ENCODE measurements at regions not wholly inside any gene's neighbourhood (a gene's known extent, or its start where the extent isn't known, plus 50 kb on each side); places are given as distances from the start of the nearest gene placed in this dataset.

DNA sequence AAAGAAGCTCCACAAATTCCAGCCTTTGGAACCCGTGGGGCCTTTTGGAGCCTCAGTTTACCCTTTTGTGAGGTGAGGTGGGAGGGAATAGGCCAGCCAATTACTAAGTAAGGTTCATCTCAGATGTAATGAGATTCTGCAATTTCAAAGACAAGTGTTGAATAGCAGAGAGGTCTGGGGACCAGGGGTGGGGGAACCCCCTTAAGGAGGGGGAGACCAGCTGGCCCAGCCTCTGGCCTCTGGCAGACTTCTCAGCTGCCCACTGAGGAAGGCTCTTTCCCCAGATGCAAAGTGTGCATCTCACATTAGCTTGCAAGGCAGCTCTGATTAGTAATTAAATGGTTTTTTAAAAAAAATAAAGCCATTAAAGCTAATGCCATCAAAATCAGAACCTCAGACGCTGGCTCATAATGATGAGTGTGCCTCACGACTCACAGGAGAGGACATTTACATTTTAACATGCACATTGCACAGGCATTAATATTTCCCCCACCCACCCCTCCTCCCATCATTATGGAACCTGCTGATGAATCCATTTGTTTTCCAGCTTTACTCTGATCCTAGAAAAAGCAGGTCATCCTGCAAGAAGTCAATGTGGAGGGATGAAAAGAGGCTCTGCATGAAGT lies 176.7 kb upstream of the TLE3 start:
- Histone ChIP-seq H3K4me3 (no peak overlapping the region), H3K27ac (no peak overlapping the region)
- TF ChIP-seq, protein P1, sequence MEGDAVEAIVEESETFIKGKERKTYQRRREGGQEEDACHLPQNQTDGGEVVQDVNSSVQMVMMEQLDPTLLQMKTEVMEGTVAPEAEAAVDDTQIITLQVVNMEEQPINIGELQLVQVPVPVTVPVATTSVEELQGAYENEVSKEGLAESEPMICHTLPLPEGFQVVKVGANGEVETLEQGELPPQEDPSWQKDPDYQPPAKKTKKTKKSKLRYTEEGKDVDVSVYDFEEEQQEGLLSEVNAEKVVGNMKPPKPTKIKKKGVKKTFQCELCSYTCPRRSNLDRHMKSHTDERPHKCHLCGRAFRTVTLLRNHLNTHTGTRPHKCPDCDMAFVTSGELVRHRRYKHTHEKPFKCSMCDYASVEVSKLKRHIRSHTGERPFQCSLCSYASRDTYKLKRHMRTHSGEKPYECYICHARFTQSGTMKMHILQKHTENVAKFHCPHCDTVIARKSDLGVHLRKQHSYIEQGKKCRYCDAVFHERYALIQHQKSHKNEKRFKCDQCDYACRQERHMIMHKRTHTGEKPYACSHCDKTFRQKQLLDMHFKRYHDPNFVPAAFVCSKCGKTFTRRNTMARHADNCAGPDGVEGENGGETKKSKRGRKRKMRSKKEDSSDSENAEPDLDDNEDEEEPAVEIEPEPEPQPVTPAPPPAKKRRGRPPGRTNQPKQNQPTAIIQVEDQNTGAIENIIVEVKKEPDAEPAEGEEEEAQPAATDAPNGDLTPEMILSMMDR (IDR thresholded peaks at IDR 0.05), result no peak
- no peak for DNase-seq (ENCODE audit: low spot score)

DNA sequence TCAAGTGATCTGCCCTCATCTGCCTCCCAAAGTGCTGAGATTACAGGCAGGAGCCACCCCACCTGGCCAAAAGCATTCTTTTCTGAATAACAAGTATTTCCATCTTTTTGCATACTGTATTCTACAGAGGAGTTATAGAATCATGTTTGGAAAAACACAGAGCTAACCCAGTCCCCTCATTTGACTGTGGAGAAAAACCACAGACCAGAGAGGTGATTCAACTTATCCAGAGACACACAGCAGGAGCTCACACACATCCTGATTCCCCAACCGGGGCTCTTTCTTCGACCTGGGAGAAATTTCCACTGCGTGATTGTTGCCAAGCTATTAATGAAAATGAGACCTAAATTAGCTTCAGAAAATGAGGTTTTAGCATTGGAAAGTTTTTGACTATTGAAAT lies 176.1 kb upstream of the TLE3 start:
- Histone ChIP-seq H3K27ac (no peak overlapping the region), H3K4me3 (no peak overlapping the region)
- DNase-seq (ENCODE audit: low spot score), result no peak
- TF ChIP-seq, protein P1 (IDR thresholded peaks at IDR 0.05), result no peak

DNA sequence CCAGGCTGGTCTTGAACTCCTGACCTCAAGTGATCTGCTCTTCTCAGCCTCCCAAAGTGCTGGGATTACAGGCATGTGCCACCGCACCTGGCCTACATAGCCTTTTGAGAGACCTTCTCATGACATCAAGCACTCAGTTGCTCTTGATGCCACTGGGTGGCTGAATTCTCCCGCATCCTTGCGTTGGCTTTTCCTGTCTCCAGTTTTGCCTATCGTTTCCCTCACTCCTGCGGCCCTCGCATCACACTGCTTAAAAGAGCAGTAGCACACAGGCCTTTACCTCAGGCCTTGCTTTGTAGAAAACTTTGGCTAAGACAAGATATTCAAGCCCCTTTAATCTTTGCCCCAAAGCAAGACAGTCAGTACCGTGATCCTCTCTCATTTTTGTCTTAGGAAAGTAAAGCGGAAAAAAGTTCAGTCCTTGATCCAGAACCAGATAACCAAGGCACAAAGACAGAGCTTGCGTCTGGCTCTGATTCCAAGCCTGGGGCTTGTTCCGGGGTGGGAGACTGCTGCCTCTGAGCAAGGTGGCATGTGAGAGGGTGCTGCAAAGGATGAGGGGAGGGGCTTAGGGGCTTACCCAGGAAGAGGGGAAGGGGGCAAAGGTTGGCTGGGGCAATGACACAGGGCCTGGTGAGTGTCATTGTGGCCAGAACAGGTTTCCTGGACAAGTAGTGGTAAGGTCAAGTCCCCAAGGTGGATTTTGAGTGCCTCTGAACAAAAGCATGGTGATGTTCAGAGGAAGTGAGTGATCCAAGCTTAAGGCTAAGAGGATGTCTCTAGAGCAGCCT lies 175.0 kb upstream of the TLE3 start:
- TF ChIP-seq, protein P1 (IDR thresholded peaks at IDR 0.05), result no peak
- no peak for DNase-seq (ENCODE audit: low spot score)
- Histone ChIP-seq H3K27ac (no peak overlapping the region), H3K4me3 (no peak overlapping the region)

DNA sequence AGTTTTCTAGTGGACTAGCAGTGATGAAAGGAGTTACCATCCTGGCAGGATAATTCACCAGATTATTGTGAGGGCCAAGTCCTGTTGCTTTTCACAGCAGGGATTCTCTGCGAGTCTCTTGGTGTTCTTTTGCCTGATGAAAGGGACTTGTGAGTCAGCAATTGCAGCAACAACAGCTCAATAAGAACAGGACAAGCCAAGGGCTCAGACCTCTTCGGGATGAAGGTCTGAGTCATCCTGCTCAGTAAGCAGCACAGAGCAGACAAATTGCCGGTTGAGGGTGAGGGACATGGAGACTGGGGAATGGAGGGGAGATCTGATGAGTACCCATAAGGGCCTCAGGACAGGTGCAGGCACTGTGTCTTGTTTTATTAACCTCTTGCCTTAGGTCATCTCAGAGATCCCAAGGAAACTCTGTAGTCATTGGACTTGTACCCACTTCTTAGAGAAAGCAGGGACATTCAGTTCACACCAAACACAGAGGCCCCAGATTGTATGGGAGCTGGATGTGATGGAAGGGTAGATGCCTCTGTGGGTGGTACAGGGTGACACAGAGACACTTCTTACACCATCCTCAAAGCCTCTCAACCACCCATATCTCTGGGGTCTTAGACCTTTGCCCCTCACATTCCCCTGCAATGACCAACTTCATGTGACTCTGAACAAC lies 173.8 kb upstream of the TLE3 start:
- TF ChIP-seq, protein P1 (IDR thresholded peaks at IDR 0.05), result no peak
- Histone ChIP-seq H3K4me3 (peak overlapping the region; percentile 42), H3K27ac (peak overlapping the region; percentile 21 to 80)
- DNase-seq (ENCODE audit: low spot score), result no peak

DNA sequence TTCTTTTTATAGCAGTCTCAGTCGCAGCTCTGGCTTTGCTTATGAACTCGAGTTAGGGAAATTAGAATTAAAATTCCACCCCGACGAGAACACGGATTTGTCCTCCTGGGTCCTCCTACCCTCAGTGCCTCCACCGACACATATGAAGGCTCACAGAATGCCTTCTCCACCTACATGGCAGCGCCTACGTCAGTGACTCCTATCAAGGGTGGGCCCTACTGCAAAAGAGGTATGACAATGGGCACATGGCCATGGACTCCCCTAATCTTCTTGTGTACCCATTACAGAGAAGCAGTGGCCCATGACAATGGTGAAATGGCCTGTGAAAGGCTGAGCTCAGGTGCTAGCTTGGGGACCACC lies 173.0 kb upstream of the TLE3 start:
- TF ChIP-seq, protein P1 (IDR thresholded peaks at IDR 0.05), result no peak
- peak overlapping the region; percentile 42 for H3K4me3 ChIP-seq
- no peak for DNase-seq (ENCODE audit: low spot score)
- peak overlapping the region; percentile 21 to 80 for H3K27ac ChIP-seq

DNA sequence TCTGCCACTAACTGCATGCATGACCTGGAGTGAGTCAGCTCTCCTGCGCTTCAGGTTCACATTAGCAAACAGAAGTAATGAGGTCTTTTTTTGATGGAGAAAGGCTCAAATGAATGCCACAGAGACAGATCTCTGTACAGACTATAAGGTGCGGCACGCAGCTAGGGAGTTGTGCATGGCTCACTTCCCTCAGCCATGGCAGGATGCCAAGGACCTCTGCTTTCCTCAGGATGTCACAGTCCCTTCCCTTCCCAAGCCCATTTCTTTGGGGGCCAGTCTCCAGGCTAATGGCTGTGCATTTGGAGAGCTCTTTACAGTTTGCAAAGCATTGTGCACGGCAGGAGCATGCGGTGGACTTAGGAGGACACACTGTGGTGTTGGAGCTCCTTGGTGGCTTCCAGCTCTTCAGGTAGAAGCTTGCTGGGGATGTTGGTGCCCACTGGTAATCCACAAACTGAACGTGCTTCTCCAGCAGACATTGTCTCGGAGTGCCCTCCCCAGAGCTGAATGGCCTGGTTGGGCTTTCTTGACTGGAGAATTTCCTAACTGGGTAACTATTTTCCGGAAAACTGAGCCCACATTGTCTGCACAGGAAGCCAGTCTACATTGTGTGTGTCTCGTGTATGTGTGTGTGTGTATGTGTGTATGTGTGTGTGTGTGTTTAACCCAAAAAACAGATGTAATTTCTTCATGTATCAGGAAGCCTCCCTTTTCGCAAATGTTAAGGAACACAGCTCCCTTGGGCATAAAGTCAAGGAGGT lies 172.5 kb upstream of the TLE3 start:
- TF ChIP-seq, protein P1 (IDR thresholded peaks at IDR 0.05), result no peak
- no peak for DNase-seq (ENCODE audit: low spot score)
- Histone ChIP-seq H3K4me3 (peak overlapping the region; percentile 42), H3K27ac (peak overlapping the region in 1 of 2 donors; percentile 80)

Data from coronary artery (tissue), 2 donors.